DMS 273 treated with DMSO at 0.1 percent for 48 hours (cell line): ENCODE measurements at regions not wholly inside any gene's neighbourhood (a gene's known extent, or its start where the extent isn't known, plus 50 kb on each side); places are given as distances from the start of the nearest gene placed in this dataset.

Experiments
- DNase-seq: peaks from one replicate; lab custom pipeline; 2025; lab: John Stamatoyannopoulos, UW

- DNase-seq, result no peak
These were observed 93.1 kb upstream of the SPON1 start for GRCh38 chr11:13869398-13869886.

DNA sequence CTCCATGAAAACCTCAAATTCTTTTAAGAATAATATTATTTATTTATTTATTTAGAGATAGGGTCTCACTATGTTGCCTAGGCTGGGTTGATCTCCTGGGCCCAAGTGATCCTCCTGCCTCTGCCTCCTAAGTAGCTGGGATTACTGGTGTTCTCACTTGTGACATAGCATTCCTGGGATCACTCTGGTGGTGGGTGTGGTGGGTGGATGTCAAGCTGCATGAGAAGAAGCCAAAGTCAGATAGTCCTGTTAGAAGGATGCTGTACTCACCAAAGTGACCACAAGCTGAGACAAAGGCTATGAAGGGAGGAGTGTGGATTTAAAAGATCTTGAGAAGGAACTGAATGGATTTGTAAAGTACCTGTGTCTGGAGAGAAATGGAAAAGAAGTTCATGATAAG lies 87.9 kb upstream of the SPON1 start:
- no peak for DNase-seq

GRCh38 chr11:13875643-13876042 lies 86.9 kb upstream of the SPON1 start:
- DNase-seq, result no peak

DNA sequence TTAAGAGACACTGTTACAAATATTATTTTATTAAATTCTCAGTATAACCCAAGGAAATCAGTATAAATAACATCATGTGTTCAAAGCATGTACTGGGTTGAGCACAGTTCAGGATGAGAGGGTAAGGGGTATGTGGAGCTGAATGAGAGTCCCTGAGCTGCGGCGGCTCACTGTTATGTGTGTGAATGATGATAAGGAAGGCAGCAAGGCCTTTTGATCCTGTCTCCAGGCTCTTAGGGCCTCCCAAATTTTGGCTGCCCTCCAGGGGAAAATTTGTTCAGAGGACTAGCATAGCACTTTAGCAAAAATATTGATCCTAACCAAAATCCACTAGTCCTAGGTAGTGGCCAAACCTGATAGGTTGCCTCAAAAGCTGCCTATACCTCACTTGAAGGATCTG lies 86.1 kb upstream of the SPON1 start:
- DNase-seq, result no peak

- no peak for DNase-seq
These were observed 84.4 kb upstream of the SPON1 start for GRCh38 chr11:13878077-13878476.

DNA sequence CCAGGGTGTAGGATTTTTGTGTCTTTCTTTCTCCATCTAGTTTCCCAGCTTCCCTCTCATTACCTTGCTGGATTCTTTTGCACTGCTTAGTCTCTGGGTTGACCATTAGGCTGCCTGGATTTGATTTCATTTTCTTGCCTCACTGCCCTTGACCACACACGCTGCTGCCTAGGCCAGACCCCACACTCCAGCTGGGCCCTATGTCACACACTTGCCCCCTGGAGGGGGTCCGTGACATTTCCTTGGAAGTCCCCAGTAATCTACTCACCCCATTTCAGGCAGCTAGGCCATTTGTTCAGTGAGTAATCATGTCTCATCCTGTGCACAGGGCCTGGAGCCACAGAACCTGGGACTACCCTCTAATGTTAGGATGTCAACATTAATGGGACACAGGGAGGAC lies 81.9 kb upstream of the SPON1 start:
- DNase-seq, result no peak

DNA sequence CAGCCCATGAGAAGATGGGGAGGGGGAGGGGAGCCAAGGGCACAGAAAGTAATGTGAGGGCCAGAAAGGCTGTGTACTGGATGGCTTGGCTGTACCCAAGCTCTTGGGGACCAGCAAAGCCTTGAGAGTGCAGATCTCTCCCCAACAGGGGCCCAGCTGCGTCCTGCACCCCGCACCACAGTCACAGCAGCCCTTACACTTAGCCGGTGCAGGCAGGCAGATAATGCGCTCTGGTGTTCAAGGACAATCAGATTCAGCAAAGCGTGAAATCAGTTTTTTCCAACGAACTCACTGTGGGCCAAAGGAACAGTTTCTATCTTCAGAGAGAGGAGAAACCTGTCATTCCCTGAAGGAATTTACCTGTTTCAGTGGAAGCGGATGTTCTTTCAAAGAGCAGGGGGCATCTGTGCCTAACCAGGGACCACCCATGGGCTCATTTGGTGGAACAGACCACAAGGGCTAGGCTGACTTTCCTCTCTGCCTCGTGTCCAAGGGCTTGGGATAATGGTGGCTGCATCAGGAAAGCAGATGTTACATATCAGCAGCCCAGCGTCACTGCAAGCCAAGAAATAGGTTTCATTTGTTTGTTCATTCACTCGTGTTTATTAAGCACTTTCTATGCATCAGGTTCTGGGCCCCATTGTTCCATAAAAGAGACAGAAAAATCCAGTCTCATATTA lies 81.2 kb upstream of the SPON1 start:
- no peak for DNase-seq

- no peak for DNase-seq
These were observed 79.5 kb upstream of the SPON1 start for GRCh38 chr11:13883042-13883441.

DNA sequence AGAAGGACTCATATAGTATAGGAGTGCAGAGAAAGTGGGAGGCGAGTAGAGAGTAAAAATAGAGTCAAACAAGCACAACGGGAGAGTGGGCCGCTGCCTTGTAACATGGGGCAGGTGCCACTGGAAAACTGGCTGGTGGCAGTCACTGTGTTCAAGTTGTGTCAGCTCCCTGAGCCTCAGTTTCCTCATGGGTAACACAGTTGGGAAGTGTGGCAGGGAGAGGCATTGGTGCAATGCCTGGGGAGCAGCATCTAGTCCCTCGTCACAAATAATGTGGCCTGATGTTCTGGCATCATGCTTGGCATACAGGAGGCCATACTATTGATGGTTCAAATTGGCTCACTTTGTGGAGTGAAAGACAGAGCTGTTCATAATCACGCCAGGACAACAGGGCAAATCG lies 78.9 kb upstream of the SPON1 start:
- DNase-seq, result no peak

GRCh38 chr11:13884158-13884799 lies 78.2 kb upstream of the SPON1 start:
- DNase-seq, result no peak

GRCh38 chr11:13885083-13885482 lies 77.4 kb upstream of the SPON1 start:
- DNase-seq, result no peak

DNA sequence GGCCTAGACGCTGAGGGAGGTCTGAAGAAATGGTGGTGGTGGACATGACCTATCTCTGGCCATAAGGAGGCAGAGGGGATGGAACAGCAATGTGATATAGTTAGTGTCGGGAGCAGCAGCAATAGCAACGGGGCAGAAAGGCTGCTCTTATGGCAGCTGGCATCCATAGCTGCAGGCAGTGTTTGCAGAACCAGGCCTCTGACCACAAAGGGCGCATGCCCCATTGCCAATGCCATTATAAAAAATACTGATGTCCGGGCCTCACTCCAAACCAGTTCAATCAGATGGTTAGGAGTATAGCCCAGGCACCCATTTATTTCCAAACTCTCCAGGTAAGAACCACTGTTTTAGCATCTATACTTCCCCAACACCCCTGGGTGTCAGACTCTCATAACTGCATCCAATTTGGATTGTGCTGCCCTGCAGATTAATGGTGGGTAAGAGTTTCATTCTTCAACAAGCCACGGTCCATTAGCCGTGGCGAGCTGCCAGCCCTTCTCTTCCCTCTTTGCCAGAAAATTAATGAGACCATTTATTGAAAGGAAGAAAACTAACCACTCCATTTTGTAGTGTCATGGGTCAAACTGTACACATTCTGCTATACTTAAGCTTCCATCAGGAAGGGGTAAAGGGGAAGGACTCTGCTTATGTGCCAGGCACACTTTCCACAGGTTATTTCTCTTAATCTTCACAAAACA lies 72.8 kb upstream of the SPON1 start:
- DNase-seq, result no peak

DNA sequence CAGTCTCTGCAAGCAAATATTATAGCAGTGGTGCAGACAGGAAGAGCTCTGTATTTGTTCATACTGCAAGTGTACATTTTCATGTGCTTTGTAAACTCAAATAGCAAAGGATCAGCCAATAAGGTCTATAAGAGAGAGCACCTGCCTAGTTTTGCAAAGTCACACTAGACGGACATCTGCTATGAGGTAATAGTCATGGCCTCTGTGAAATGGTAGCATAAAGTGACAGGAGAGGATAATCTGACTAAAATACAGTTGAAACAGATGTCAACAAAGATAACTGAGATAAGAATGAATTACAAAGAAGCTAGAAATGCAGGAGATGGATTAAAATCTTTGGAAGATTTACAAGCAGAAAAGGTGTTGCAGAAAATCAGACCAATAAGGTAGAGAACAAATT lies 70.6 kb upstream of the SPON1 start:
- no peak for DNase-seq

GRCh38 chr11:13896175-13896980 lies 66.1 kb upstream of the SPON1 start:
- no peak for DNase-seq

DNA sequence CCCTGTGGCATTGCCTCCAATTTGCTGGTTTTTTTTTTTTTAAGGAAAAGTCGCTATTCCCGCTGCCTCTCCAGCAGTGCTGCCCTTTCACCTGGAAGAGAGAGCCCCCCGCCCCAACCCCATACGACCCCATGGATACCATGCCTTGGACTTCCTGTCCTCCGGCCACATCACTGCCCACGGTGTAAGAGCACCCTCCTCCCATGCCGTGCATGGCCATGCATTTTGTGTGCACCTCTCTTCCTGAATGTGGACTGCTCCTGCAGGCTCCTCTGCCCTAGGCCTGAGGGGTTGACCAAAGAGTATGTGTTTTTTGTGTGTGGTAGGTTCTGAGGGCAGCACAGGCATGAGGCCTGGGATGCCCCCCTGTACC lies 65.6 kb upstream of the SPON1 start:
- DNase-seq, result no peak

GRCh38 chr11:13897646-13898276 lies 64.8 kb upstream of the SPON1 start:
- no peak for DNase-seq

- no peak for DNase-seq
These were observed 62.9 kb upstream of the SPON1 start for GRCh38 chr11:13899603-13900002.

- no peak for DNase-seq
These were observed 60.0 kb upstream of the SPON1 start for GRCh38 chr11:13902523-13902922.

- no peak for DNase-seq
These were observed 57.3 kb upstream of the SPON1 start for GRCh38 chr11:13905137-13905781.

GRCh38 chr11:13907678-13908077 lies 54.8 kb upstream of the SPON1 start:
- no peak for DNase-seq

DNA sequence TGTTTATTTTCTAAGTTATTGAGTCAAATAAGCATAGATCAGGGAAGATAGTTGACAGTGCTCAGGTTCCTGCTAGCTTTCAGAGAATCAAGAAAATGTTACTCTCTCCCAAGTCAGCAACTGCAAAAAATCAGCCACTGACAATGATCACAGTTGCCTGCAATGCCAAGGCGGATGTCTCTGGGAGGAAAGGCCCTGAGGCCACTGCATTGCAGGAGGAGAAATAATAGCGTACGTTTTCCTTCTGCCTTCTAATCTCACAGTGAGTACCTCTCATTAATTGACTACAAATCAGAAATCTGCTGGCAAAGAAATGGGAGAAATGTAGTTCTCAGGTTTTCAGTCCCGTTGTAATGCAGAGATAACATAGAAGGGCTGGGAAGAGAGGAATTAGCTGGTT lies 54.0 kb upstream of the SPON1 start:
- DNase-seq, result no peak
